IPS DF 6.9 (cell line): ENCODE measurements at regions not wholly inside any gene's neighbourhood (a gene's known extent, or its start where the extent isn't known, plus 50 kb on each side); places are given as distances from the start of the nearest gene placed in this dataset.
"Not testable (repeated sequence)": the region's sequence is repeated elsewhere in the genome, so short reads cannot be mapped to it uniquely, and the experiment has no call there.

Experiments
- DNase-seq: peaks from one replicate; pipeline ENCODE4 v3.0.0-alpha.2; 2013; ENCODE audit warnings: low read depth, low spot score
- H3K27ac ChIP-seq: one replicate; pipeline ENCODE4 v1.5.1; 2013; ENCODE audit warnings: low read length, control low read depth
- H3K27me3 ChIP-seq: 2 replicates; pipeline ENCODE4 v1.6.1; 2013; ENCODE audit warnings: mild to moderate bottlenecking, low read length; ENCODE audit not compliant: control insufficient read depth, insufficient read depth
- H3K36me3 ChIP-seq: 2 replicates; pipeline ENCODE4 v1.6.1; 2013; ENCODE audit warnings: low read length; ENCODE audit not compliant: control insufficient read depth, insufficient read depth
- H3K4me1 ChIP-seq: 2 replicates; pipeline ENCODE4 v1.6.1; 2013; ENCODE audit warnings: low read length; ENCODE audit not compliant: control insufficient read depth, insufficient read depth
- H3K4me3 ChIP-seq: 2 replicates; pipeline ENCODE4 v1.5.1; 2013; ENCODE audit warnings: mild to moderate bottlenecking, low read length
- H3K9me3 ChIP-seq: 2 replicates; pipeline ENCODE4 v1.6.1; 2013; ENCODE audit warnings: low read length, inconsistent platforms; ENCODE audit not compliant: control insufficient read depth, insufficient read depth
- WGBS: extraction: QIAGEN DNeasy Blood & Tissue Kit; methylation state at CpG from one replicate; pipeline ENCODE4 v1.1.7; 2013; ENCODE audit warnings: mixed read lengths, missing lambda C conversion rate; ENCODE audit not compliant: insufficient read length, insufficient coverage; 5-methylcytosine and 5-hydroxymethylcytosine counted together

GRCh38 chr3:16064642-16065414 is 109.7 kb upstream of the GALNT15 start:
- no peaks in the 10 kb centered on the region for H3K4me1 ChIP-seq
- no peak overlapping the region for H3K27ac ChIP-seq
- no peak for DNase-seq
- H3K4me3 ChIP-seq: no peak overlapping the region
- no peaks in the 10 kb centered on the region for H3K27me3 ChIP-seq
- H3K9me3 ChIP-seq: no peaks in the 10 kb centered on the region
- no CpG with 5 or more reads among the region's 3 CpGs for WGBS
- no peaks in the 10 kb centered on the region for H3K36me3 ChIP-seq

- Histone ChIP-seq H3K9me3 (no peaks in the 10 kb centered on the region), H3K4me1 (no peaks in the 10 kb centered on the region), H3K27me3 (no peaks in the 10 kb centered on the region), H3K36me3 (no peaks in the 10 kb centered on the region), H3K27ac (no peak overlapping the region), H3K4me3 (no peak overlapping the region)
- no CpG with 5 or more reads among the region's 1 CpG for WGBS
- no peak for DNase-seq
These were observed 107.9 kb upstream of the GALNT15 start for GRCh38 chr3:16066545-16066944.

GRCh38 chr3:16066975-16067374 is 107.5 kb upstream of the GALNT15 start:
- Histone ChIP-seq H3K36me3 (no peaks in the 10 kb centered on the region), H3K9me3 (no peaks in the 10 kb centered on the region), H3K4me1 (no peaks in the 10 kb centered on the region), H3K27me3 (no peaks in the 10 kb centered on the region), H3K4me3 (no peak overlapping the region), H3K27ac (no peak overlapping the region)
- DNase-seq: no peak
- no CpG with 5 or more reads among the region's 6 CpGs for WGBS

GRCh38 chr3:16067837-16068471 is 106.5 kb upstream of the GALNT15 start:
- no peaks in the 10 kb centered on the region for H3K36me3 ChIP-seq
- no peaks in the 10 kb centered on the region for H3K4me1 ChIP-seq
- no peaks in the 10 kb centered on the region for H3K27me3 ChIP-seq
- H3K27ac ChIP-seq: no peak overlapping the region
- no CpG with 5 or more reads among the region's 2 CpGs for WGBS
- no peaks in the 10 kb centered on the region for H3K9me3 ChIP-seq
- no peak overlapping the region for H3K4me3 ChIP-seq
- DNase-seq: no peak

- no CpG with 5 or more reads among the region's 6 CpGs for WGBS
- H3K4me1 ChIP-seq: no peaks in the 10 kb centered on the region
- H3K9me3 ChIP-seq: no peaks in the 10 kb centered on the region
- no peaks in the 10 kb centered on the region for H3K27me3 ChIP-seq
- no peak overlapping the region for H3K4me3 ChIP-seq
- H3K27ac ChIP-seq: no peak overlapping the region
- DNase-seq: no peak
- H3K36me3 ChIP-seq: no peaks in the 10 kb centered on the region
These were observed 105.1 kb upstream of the GALNT15 start for GRCh38 chr3:16069149-16069922.

GRCh38 chr3:16070707-16071106 is 103.8 kb upstream of the GALNT15 start:
- DNase-seq: no peak
- WGBS: no CpG with 5 or more reads among the region's 5 CpGs
- Histone ChIP-seq H3K36me3 (no peaks in the 10 kb centered on the region), H3K9me3 (no peaks in the 10 kb centered on the region), H3K27ac (no peak overlapping the region), H3K27me3 (no peaks in the 10 kb centered on the region), H3K4me1 (no peaks in the 10 kb centered on the region), H3K4me3 (no peak overlapping the region)

GRCh38 chr3:16071206-16071605 is 103.3 kb upstream of the GALNT15 start:
- H3K36me3 ChIP-seq: no peaks in the 10 kb centered on the region
- H3K4me3 ChIP-seq: no peak overlapping the region
- WGBS: no CpG with 5 or more reads among the region's 6 CpGs
- H3K27me3 ChIP-seq: no peaks in the 10 kb centered on the region
- no peaks in the 10 kb centered on the region for H3K9me3 ChIP-seq
- no peaks in the 10 kb centered on the region for H3K4me1 ChIP-seq
- DNase-seq: no peak
- no peak overlapping the region for H3K27ac ChIP-seq

- H3K36me3 ChIP-seq: no peaks in the 10 kb centered on the region
- DNase-seq: no peak
- no CpG with 5 or more reads among the region's 1 CpG for WGBS
- H3K9me3 ChIP-seq: peaks cover 1% of the 10 kb centered on the region; the same call in 1 of the 2 replicates
- no peak overlapping the region for H3K4me3 ChIP-seq
- H3K4me1 ChIP-seq: no peaks in the 10 kb centered on the region
- H3K27me3 ChIP-seq: no peaks in the 10 kb centered on the region
- H3K27ac ChIP-seq: no peak overlapping the region
These were observed 101.9 kb upstream of the GALNT15 start for GRCh38 chr3:16072420-16073110.

GRCh38 chr3:16073203-16073602 is 101.3 kb upstream of the GALNT15 start:
- Histone ChIP-seq H3K4me3 (no peak overlapping the region), H3K36me3 (no peaks in the 10 kb centered on the region), H3K4me1 (no peaks in the 10 kb centered on the region), H3K27ac (no peak overlapping the region), H3K27me3 (no peaks in the 10 kb centered on the region), H3K9me3 (peaks cover 1% of the 10 kb centered on the region; the same call in 1 of the 2 replicates)
- no peak for DNase-seq

- H3K4me3 ChIP-seq, H3K9me3 ChIP-seq, H3K36me3 ChIP-seq, H3K27ac ChIP-seq, DNase-seq, H3K4me1 ChIP-seq, H3K27me3 ChIP-seq: not testable (repeated sequence)
These were observed 100.3 kb upstream of the GALNT15 start for GRCh38 chr3:16073990-16074671.
